SK-N-SH treated with all-trans-retinoic acid at 6 μM for 48 hours (cell line): ENCODE measurements at regions not wholly inside any gene's neighbourhood (a gene's known extent, or its start where the extent isn't known, plus 50 kb on each side); places are given as distances from the start of the nearest gene placed in this dataset.

Source experiments
- ATAC-seq: fragments of 200-7000 bp; cut with Tn5 transposase; 3 replicates; pipeline ENCODE4 v1.9.1; 2020; ENCODE audit warnings: mild to moderate bottlenecking, moderate library complexity
- ARNTL ChIP-seq: fragments of 450-650 bp; formaldehyde crosslinking; IDR thresholded peaks from 2 replicates; pipeline ENCODE4 v1.5.0; 2020; ENCODE audit warnings: low read depth, mild to moderate bottlenecking, moderate library complexity, borderline replicate concordance
- BACH2 ChIP-seq: fragments of 250-450 bp; sonication (Bioruptor Pico); IDR thresholded peaks from 2 replicates; pipeline ENCODE4 v1.9.0; 2021; ENCODE audit warnings: mild to moderate bottlenecking, borderline replicate concordance
- ESRRG ChIP-seq: fragments of 250-450 bp; sonication (Bioruptor Pico); IDR thresholded peaks from 2 replicates; pipeline ENCODE4 v1.6.1; 2021; ENCODE audit warnings: mild to moderate bottlenecking
- GLIS3 ChIP-seq: fragments of 250-450 bp; sonication (Bioruptor Pico); IDR thresholded peaks from 2 replicates; pipeline ENCODE4 v1.5.0; 2020; ENCODE audit warnings: mild to moderate bottlenecking, moderate library complexity
- ISL1 ChIP-seq: fragments of 250-450 bp; sonication (Bioruptor Pico); IDR thresholded peaks from 2 replicates; pipeline ENCODE4 v2.1.2; 2022; ENCODE audit warnings: mild to moderate bottlenecking, moderate library complexity
- OSR1 ChIP-seq: fragments of 250-450 bp; sonication (Bioruptor Pico); IDR thresholded peaks from 2 replicates; pipeline ENCODE4 v1.8.0; 2022; ENCODE audit warnings: moderate library complexity, mild to moderate bottlenecking, inconsistent platforms
- PPARA ChIP-seq: fragments of 250-450 bp; sonication (Bioruptor Pico); IDR thresholded peaks from 2 replicates; pipeline ENCODE4 v1.5.0; 2020; ENCODE audit warnings: mild to moderate bottlenecking, borderline replicate concordance
- RARB ChIP-seq: fragments of 250-450 bp; sonication (Bioruptor Pico); IDR thresholded peaks from 2 replicates; pipeline ENCODE4 v1.8.0; 2021; ENCODE audit warnings: mild to moderate bottlenecking, moderate library complexity
- SNAI2 ChIP-seq: fragments of 250-450 bp; sonication (Bioruptor Pico); IDR thresholded peaks from 2 replicates; pipeline ENCODE4 v1.5.0; 2020; ENCODE audit warnings: mild to moderate bottlenecking, moderate library complexity
- TCF4 ChIP-seq: fragments of 250-450 bp; sonication (Bioruptor Pico); IDR thresholded peaks from 2 replicates; pipeline ENCODE4 v1.8.0; 2021; ENCODE audit warnings: mild to moderate bottlenecking, moderate library complexity, borderline replicate concordance
- ZC3H10 ChIP-seq: fragments of 250-450 bp; sonication (Bioruptor Pico); IDR thresholded peaks from 2 replicates; pipeline ENCODE4 v1.5.1; 2021; ENCODE audit warnings: mild to moderate bottlenecking, moderate library complexity
- ZFP30 ChIP-seq: fragments of 450-650 bp; formaldehyde crosslinking; IDR thresholded peaks from 2 replicates; pipeline ENCODE4 v1.5.0; 2022; ENCODE audit warnings: mild to moderate bottlenecking, moderate library complexity
- ZNF565 ChIP-seq: fragments of 450-650 bp; formaldehyde crosslinking; conservative IDR thresholded peaks from 2 replicates; pipeline ENCODE4 v1.5.0; 2020; ENCODE audit warnings: low read depth, mild to moderate bottlenecking, moderate library complexity
- ZNF70 ChIP-seq: fragments of 450-650 bp; formaldehyde crosslinking; IDR thresholded peaks from 2 replicates; pipeline ENCODE4 v1.5.0; 2020; ENCODE audit warnings: mild to moderate bottlenecking, moderate library complexity
- ZNF8 ChIP-seq: fragments of 450-650 bp; formaldehyde crosslinking; IDR thresholded peaks from 2 replicates; pipeline ENCODE4 v1.5.0; 2020; ENCODE audit warnings: mild to moderate bottlenecking, moderate library complexity
- TF ChIP-seq, protein P1 (sequence below): fragments of 250-450 bp; sonication (Bioruptor Pico); IDR thresholded peaks from 2 replicates; pipeline ENCODE4 v1.5.1; 2021; ENCODE audit warnings: mild to moderate bottlenecking, moderate library complexity
- TF ChIP-seq, protein P2 (sequence below): fragments of 250-450 bp; sonication (Bioruptor Pico); IDR thresholded peaks from 2 replicates; pipeline ENCODE4 v1.5.1; 2020; ENCODE audit warnings: low read depth, mild to moderate bottlenecking, moderate library complexity
- TF ChIP-seq, protein P3 (sequence below): fragments of 250-450 bp; sonication (Bioruptor Pico); IDR thresholded peaks from 2 replicates; pipeline ENCODE4 v1.5.0; 2020; ENCODE audit warnings: mild to moderate bottlenecking, moderate library complexity
- TF ChIP-seq, protein P4 (sequence below): fragments of 250-450 bp; sonication (Bioruptor Pico); IDR thresholded peaks from 2 replicates; pipeline ENCODE4 v1.8.0; 2020; ENCODE audit warnings: mild to moderate bottlenecking, moderate library complexity, borderline replicate concordance
- TF ChIP-seq, protein P5 (sequence below): fragments of 250-450 bp; sonication (Bioruptor Pico); IDR thresholded peaks from 2 replicates; pipeline ENCODE4 v1.8.0; 2021; ENCODE audit warnings: low read depth, mild to moderate bottlenecking, moderate library complexity, borderline replicate concordance

DNA sequence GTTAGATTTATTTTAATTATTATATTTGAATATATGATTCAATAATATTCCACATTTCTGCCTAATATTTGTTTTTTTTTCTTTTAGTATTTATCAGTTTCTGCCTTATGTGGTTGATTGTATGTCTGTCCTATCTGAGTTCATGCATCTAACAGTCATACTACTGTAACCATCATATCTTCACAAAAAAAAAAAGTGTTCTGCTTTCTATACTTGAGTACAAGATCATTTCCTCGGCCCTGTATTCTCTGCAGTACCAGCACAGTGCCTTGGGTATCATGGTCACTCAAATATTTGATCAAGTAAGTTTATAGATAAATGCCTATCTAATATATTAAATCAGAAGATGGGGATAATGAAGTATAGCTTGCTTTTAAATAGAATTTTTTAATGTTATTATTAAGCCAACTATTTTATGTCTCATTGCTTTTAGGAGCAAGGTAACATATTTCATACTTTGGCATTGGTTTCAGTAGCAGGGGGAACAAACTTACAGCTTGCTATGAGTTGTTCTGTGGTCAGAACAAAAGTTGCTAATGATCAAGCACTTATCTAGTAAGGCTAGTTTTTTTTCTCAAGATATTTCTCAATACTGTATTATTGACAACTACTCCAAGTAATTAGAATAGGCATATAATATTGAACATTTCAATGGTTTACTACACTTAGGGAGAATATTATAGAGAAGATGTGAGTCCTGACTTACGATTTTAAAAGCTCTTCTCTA is 290.5 kb upstream of the FBXO33 start:
- ATAC-seq: no peak

DNA sequence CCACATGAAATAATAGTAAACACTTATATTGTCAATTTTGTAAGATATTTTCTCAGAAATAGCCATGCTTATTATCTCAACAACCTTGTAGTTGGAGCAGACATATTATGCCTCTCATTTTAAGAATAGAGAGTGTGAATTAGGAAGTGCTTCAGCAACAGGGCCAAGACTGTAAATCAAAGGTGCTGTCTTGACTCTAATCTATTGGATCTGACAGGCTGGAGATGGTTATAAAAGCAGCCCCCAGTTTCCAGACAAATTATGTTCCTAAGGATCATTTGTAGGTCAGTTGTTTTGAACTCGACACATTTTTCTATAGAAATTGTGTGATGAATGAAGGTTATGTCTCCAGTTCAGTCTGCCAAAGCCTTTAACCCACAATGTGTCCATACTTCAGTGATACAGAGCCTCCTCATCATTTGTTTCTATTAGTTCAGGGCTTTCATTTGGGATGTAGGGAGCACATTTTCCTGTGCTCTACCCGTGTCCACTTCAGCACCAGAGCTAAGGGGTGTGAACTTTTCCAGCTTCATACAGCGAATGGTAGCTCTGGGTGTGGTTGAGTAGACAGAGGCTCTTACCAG is 284.8 kb upstream of the FBXO33 start:
- no peak for ATAC-seq
- TF ChIP-seq, protein P1, sequence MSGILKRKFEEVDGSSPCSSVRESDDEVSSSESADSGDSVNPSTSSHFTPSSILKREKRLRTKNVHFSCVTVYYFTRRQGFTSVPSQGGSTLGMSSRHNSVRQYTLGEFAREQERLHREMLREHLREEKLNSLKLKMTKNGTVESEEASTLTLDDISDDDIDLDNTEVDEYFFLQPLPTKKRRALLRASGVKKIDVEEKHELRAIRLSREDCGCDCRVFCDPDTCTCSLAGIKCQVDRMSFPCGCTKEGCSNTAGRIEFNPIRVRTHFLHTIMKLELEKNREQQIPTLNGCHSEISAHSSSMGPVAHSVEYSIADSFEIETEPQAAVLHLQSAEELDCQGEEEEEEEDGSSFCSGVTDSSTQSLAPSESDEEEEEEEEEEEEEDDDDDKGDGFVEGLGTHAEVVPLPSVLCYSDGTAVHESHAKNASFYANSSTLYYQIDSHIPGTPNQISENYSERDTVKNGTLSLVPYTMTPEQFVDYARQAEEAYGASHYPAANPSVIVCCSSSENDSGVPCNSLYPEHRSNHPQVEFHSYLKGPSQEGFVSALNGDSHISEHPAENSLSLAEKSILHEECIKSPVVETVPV (CRISPR knock-in tag): no peak
- no peak for TF ChIP-seq OSR1
- TF ChIP-seq SNAI2 (CRISPR knock-in tag): no peak
- TF ChIP-seq ISL1: no peak
- no peak for TF ChIP-seq ZNF565
- TF ChIP-seq, protein P2, sequence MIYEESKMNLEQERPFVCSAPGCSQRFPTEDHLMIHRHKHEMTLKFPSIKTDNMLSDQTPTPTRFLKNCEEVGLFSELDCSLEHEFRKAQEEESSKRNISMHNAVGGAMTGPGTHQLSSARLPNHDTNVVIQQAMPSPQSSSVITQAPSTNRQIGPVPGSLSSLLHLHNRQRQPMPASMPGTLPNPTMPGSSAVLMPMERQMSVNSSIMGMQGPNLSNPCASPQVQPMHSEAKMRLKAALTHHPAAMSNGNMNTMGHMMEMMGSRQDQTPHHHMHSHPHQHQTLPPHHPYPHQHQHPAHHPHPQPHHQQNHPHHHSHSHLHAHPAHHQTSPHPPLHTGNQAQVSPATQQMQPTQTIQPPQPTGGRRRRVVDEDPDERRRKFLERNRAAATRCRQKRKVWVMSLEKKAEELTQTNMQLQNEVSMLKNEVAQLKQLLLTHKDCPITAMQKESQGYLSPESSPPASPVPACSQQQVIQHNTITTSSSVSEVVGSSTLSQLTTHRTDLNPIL: no peak
- TF ChIP-seq PPARA: no peak
- no peak for TF ChIP-seq ARNTL (CRISPR knock-in tag)
- TF ChIP-seq ZC3H10 (CRISPR knock-in tag): no peak
- TF ChIP-seq TCF4 (CRISPR knock-in tag): no peak
- no peak for TF ChIP-seq ZFP30 (CRISPR knock-in tag)
- no peak for TF ChIP-seq RARB (CRISPR knock-in tag)
- TF ChIP-seq, protein P3, sequence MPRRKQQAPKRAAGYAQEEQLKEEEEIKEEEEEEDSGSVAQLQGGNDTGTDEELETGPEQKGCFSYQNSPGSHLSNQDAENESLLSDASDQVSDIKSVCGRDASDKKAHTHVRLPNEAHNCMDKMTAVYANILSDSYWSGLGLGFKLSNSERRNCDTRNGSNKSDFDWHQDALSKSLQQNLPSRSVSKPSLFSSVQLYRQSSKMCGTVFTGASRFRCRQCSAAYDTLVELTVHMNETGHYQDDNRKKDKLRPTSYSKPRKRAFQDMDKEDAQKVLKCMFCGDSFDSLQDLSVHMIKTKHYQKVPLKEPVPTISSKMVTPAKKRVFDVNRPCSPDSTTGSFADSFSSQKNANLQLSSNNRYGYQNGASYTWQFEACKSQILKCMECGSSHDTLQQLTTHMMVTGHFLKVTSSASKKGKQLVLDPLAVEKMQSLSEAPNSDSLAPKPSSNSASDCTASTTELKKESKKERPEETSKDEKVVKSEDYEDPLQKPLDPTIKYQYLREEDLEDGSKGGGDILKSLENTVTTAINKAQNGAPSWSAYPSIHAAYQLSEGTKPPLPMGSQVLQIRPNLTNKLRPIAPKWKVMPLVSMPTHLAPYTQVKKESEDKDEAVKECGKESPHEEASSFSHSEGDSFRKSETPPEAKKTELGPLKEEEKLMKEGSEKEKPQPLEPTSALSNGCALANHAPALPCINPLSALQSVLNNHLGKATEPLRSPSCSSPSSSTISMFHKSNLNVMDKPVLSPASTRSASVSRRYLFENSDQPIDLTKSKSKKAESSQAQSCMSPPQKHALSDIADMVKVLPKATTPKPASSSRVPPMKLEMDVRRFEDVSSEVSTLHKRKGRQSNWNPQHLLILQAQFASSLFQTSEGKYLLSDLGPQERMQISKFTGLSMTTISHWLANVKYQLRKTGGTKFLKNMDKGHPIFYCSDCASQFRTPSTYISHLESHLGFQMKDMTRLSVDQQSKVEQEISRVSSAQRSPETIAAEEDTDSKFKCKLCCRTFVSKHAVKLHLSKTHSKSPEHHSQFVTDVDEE (CRISPR knock-in tag): no peak
- TF ChIP-seq BACH2 (CRISPR knock-in tag): no peak
- TF ChIP-seq ZNF70: no peak

More for the DNA sequence above, 290.5 kb upstream of the FBXO33 start:
- TF ChIP-seq ZFP30 (CRISPR knock-in tag) (no peak), ZNF565 (no peak), PPARA (no peak), ISL1 (no peak), ZNF8 (CRISPR knock-in tag) (no peak), ESRRG (CRISPR knock-in tag) (no peak), ZNF70 (no peak), GLIS3 (CRISPR knock-in tag) (no peak), SNAI2 (CRISPR knock-in tag) (no peak), ZC3H10 (CRISPR knock-in tag) (no peak), ARNTL (CRISPR knock-in tag) (no peak)
- TF ChIP-seq, protein P3 (CRISPR knock-in tag): no peak
- TF ChIP-seq, protein P4, sequence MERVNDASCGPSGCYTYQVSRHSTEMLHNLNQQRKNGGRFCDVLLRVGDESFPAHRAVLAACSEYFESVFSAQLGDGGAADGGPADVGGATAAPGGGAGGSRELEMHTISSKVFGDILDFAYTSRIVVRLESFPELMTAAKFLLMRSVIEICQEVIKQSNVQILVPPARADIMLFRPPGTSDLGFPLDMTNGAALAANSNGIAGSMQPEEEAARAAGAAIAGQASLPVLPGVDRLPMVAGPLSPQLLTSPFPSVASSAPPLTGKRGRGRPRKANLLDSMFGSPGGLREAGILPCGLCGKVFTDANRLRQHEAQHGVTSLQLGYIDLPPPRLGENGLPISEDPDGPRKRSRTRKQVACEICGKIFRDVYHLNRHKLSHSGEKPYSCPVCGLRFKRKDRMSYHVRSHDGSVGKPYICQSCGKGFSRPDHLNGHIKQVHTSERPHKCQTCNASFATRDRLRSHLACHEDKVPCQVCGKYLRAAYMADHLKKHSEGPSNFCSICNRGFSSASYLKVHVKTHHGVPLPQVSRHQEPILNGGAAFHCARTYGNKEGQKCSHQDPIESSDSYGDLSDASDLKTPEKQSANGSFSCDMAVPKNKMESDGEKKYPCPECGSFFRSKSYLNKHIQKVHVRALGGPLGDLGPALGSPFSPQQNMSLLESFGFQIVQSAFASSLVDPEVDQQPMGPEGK (CRISPR knock-in tag): no peak
- TF ChIP-seq, protein P5, sequence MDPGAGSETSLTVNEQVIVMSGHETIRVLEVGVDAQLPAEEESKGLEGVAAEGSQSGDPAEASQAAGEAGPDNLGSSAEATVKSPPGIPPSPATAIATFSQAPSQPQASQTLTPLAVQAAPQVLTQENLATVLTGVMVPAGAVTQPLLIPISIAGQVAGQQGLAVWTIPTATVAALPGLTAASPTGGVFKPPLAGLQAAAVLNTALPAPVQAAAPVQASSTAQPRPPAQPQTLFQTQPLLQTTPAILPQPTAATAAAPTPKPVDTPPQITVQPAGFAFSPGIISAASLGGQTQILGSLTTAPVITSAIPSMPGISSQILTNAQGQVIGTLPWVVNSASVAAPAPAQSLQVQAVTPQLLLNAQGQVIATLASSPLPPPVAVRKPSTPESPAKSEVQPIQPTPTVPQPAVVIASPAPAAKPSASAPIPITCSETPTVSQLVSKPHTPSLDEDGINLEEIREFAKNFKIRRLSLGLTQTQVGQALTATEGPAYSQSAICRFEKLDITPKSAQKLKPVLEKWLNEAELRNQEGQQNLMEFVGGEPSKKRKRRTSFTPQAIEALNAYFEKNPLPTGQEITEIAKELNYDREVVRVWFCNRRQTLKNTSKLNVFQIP (CRISPR knock-in tag): no peak
- TF ChIP-seq, protein P1 (CRISPR knock-in tag): no peak
